Uterus (tissue), 3 donors: ENCODE measurements at regions not wholly inside any gene's neighbourhood (a gene's known extent, or its start where the extent isn't known, plus 50 kb on each side); places are given as distances from the start of the nearest gene placed in this dataset.

Experiments used
- DNase-seq, 2 donors: peaks; one replicate each; pipeline ENCODE4 v3.0.0-alpha.2; 2019 to 2020
- H3K27ac ChIP-seq, 2 donors: fragments of 200-600 bp; sonication (generic); 1 replicate in 1 of 2; 2 replicates in 1 of 2; pipeline ENCODE4 v1.5.1; 2016 to 2018
- H3K27me3 ChIP-seq, 2 donors: fragments of 200-600 bp; sonication (generic); one replicate each; pipeline ENCODE4 v1.5.1; 2018 to 2019; ENCODE audit warnings: control low read depth in 1 of 2
- H3K36me3 ChIP-seq, 2 donors: fragments of 200-600 bp; sonication (generic); one replicate each; pipeline ENCODE4 v1.5.1; 2019; ENCODE audit warnings: control low read depth in 1 of 2
- H3K4me1 ChIP-seq, 2 donors: fragments of 200-600 bp; sonication (generic); one replicate each; pipeline ENCODE4 v1.5.1; 2018 to 2019; ENCODE audit warnings: control low read depth in 1 of 2
- H3K4me3 ChIP-seq, 2 donors: fragments of 200-600 bp; sonication (generic); 1 replicate in 1 of 2; 2 replicates in 1 of 2; pipeline ENCODE4 v1.5.1; 2018 to 2019; ENCODE audit warnings: mild to moderate bottlenecking in 1 of 2
- H3K9me3 ChIP-seq, 2 donors: fragments of 200-600 bp; sonication (generic); one replicate each; pipeline ENCODE4 v1.5.1; 2019; ENCODE audit warnings: control low read depth in 1 of 2
- POLR2A ChIP-seq, 2 donors: fragments of 450-650 bp; IDR thresholded peaks; one replicate each; pipeline ENCODE4 v1.6.1; 2016; ENCODE audit warnings: antibody characterized with exemption in 2 of 2, mild to moderate bottlenecking in 1 of 2, moderate library complexity in 1 of 2
- intact Hi-C: fragments of 100-400 bp; cut with DNase I; formaldehyde crosslinking; loops from one replicate; pipeline ENCODE4 v1.15.1; 2023; ENCODE audit warnings: low total_unique reads
- TF ChIP-seq, protein P1 (sequence below), 4 experiments: fragments of 200-600 bp in 2 of 4; fragments of 450-650 bp in 2 of 4; sonication (generic) in 2 of 4; IDR thresholded peaks; one replicate each; pipeline ENCODE4 v1.5.1; 2016 to 2019; ENCODE audit warnings: antibody characterized with exemption in 4 of 4, mild to moderate bottlenecking in 2 of 4, moderate library complexity in 1 of 4
- donor health status: DM: yes; HTN: yes; CAD: no.

DNA sequence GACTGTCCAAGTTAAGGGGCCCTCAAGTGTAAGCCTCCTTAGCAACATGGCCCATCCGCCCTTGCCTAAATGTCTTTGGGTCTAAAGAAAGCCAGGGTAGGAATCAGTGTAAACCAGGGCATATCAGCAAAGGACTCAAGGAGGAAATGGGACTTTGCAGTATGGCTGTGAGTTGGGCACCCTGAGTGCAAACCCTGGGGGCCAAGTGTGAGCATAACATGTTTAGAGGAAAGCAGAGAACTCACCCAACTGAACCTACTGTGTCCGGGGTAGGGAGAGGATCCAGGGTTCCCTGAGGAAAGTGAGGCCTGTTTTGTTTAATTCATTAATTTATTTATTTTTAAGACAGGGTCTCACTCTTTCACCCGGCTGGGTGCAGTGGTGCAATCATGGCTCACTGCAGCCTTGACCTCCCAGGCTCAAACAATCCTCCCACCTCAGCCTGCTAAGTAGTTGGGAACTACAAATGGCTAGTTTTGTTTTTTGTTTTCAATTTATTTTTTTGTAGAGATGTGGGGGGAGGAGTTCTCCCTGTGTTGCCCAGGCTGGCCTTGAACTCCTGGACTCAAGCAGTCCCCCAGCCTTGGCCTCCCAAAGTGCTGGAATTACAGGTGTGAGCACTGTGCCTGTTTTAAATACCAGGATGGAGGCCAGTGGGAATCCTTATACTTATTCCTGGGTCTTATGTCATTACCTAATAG is 51.0 kb upstream of the ACTR3 start:
- H3K9me3 ChIP-seq: no peaks in the 10 kb centered on the region
- TF ChIP-seq, protein P1, sequence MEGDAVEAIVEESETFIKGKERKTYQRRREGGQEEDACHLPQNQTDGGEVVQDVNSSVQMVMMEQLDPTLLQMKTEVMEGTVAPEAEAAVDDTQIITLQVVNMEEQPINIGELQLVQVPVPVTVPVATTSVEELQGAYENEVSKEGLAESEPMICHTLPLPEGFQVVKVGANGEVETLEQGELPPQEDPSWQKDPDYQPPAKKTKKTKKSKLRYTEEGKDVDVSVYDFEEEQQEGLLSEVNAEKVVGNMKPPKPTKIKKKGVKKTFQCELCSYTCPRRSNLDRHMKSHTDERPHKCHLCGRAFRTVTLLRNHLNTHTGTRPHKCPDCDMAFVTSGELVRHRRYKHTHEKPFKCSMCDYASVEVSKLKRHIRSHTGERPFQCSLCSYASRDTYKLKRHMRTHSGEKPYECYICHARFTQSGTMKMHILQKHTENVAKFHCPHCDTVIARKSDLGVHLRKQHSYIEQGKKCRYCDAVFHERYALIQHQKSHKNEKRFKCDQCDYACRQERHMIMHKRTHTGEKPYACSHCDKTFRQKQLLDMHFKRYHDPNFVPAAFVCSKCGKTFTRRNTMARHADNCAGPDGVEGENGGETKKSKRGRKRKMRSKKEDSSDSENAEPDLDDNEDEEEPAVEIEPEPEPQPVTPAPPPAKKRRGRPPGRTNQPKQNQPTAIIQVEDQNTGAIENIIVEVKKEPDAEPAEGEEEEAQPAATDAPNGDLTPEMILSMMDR (IDR thresholded peaks at IDR 0.05): no peak
- TF ChIP-seq POLR2A (IDR thresholded peaks at IDR 0.05): no peak
- intact Hi-C loops: no loop called here
- no peaks in the 10 kb centered on the region for H3K36me3 ChIP-seq
- H3K27ac ChIP-seq: no peak overlapping the region
- no peaks in the 10 kb centered on the region for H3K27me3 ChIP-seq
- H3K4me1 ChIP-seq: no peaks in the 10 kb centered on the region
- no peak overlapping the region for H3K4me3 ChIP-seq
- DNase-seq: no peak

- H3K4me3 ChIP-seq: no peak overlapping the region
- no peaks in the 10 kb centered on the region for H3K4me1 ChIP-seq
- H3K27me3 ChIP-seq: no peaks in the 10 kb centered on the region
- H3K9me3 ChIP-seq: no peaks in the 10 kb centered on the region
- intact Hi-C loops: no loop called here
- no peak overlapping the region for H3K27ac ChIP-seq
- TF ChIP-seq, protein P1 (IDR thresholded peaks at IDR 0.05): no peak
- TF ChIP-seq POLR2A (IDR thresholded peaks at IDR 0.05): no peak
- no peak for DNase-seq
- no peaks in the 10 kb centered on the region for H3K36me3 ChIP-seq
These were observed 51.6 kb upstream of the ACTR3 start for GRCh38 chr2:113838277-113838676.

DNA sequence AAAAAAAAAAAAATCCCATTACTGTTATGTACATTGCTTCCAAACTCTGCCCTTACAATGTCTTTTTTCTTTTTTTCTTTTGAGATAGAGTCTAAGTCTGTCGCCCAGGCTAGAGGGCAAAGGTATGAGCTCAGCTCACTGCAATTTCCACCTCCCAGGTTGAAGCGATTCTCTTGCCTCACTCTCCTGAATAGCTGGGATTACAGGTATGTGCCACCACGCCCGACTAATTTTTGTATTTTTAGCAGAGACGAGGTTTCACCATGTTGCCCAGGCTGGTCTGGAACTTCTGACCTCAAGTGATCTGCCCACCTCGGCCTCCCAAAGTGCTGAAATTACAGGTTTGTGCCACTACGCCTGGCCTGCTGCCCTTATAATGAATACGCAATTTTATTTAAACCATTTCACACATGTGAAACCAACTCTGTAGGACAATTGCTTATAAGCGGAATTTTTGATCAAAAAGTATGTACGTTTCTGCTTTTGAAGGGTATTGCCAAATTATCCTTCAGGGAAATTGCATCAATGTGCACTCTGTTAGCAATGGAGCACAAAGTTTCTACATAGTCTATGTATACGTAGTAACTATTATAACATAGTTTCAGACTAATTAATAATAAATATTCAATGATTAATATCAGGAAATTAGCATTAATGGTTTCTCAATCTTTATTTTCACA is 55.7 kb upstream of the ACTR3 start:
- Histone ChIP-seq H3K4me1 (no peaks in the 10 kb centered on the region), H3K27ac (no peak overlapping the region), H3K36me3 (no peaks in the 10 kb centered on the region), H3K9me3 (no peaks in the 10 kb centered on the region), H3K4me3 (no peak overlapping the region), H3K27me3 (no peaks in the 10 kb centered on the region)
- DNase-seq: no peak
- intact Hi-C loops: no loop called here
- TF ChIP-seq, protein P1 (IDR thresholded peaks at IDR 0.05): no peak
- TF ChIP-seq POLR2A (IDR thresholded peaks at IDR 0.05): no peak

DNA sequence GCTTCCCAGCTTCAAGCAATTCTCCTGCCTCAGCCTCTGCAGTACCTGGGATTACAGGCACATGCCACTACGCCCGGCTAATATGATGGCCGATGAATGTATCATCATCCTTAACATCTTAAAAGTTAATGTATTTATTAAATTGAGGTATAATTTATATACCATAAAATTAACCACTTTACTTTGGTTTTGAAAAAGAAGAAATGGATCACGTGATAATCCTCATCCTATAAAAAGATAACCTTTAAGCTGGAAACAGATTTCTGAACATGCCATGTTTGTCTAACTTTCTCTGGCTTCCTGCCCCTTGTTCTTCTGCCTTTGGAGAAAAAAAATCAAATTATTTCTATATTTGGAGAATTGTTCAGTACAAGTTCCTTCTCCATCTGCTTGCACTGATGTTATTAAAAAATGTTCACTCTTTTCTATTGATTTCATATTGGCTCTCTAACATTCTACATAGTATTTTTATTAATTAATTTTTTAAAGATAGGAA is 57.0 kb upstream of the ACTR3 start:
- no peaks in the 10 kb centered on the region for H3K4me1 ChIP-seq
- intact Hi-C loops: no loop called here
- H3K27ac ChIP-seq: no peak overlapping the region
- no peaks in the 10 kb centered on the region for H3K36me3 ChIP-seq
- H3K9me3 ChIP-seq: no peaks in the 10 kb centered on the region
- no peak for DNase-seq
- TF ChIP-seq POLR2A (IDR thresholded peaks at IDR 0.05): no peak
- no peaks in the 10 kb centered on the region for H3K27me3 ChIP-seq
- no peak overlapping the region for H3K4me3 ChIP-seq

GRCh38 chr2:113831161-113831560 is 58.7 kb upstream of the ACTR3 start:
- no peak overlapping the region for H3K4me3 ChIP-seq
- intact Hi-C loops: no loop called here

More at GRCh38 chr2:113831161-113831560, 58.7 kb upstream of the ACTR3 start:
- no peaks in the 10 kb centered on the region for H3K36me3 ChIP-seq
- TF ChIP-seq, protein P1 (IDR thresholded peaks at IDR 0.05): no peak
- TF ChIP-seq POLR2A (IDR thresholded peaks at IDR 0.05): no peak
- no peaks in the 10 kb centered on the region for H3K9me3 ChIP-seq
- H3K27me3 ChIP-seq: no peaks in the 10 kb centered on the region
- H3K27ac ChIP-seq: no peak overlapping the region
- no peak for DNase-seq
- no peaks in the 10 kb centered on the region for H3K4me1 ChIP-seq
